HG03175 (cell line): ENCODE measurements at regions not wholly inside any gene's neighbourhood (a gene's known extent, or its start where the extent isn't known, plus 50 kb on each side); places are given as distances from the start of the nearest gene placed in this dataset.

Source experiments
- ATAC-seq: cut with Tn5 transposase; IDR thresholded peaks from one replicate; pipeline ENCODE4 v1.9.1; 2021; ENCODE audit warnings: mild to moderate bottlenecking, moderate library complexity; ENCODE audit not compliant: unreplicated experiment

- no peak for ATAC-seq
These were observed 375.5 kb downstream of the PCDH20 start for GRCh38 chr13:61040181-61040580.

- ATAC-seq, result no peak
These were observed 376.3 kb downstream of the PCDH20 start for GRCh38 chr13:61039302-61039701.

GRCh38 chr13:61036715-61037114, 378.9 kb downstream of the PCDH20 start:
- ATAC-seq, result no peak

- ATAC-seq, result no peak
These were observed 385.2 kb downstream of the PCDH20 start for GRCh38 chr13:61030445-61030844.

- no peak for ATAC-seq
These were observed 386.6 kb downstream of the PCDH20 start for GRCh38 chr13:61029064-61029463.

GRCh38 chr13:61024046-61024445, 391.6 kb downstream of the PCDH20 start:
- ATAC-seq, result no peak

- no peak for ATAC-seq
These were observed 393.8 kb downstream of the PCDH20 start for GRCh38 chr13:61021838-61022237.

GRCh38 chr13:61013796-61014195, 401.9 kb downstream of the PCDH20 start:
- ATAC-seq, result no peak

GRCh38 chr13:61010358-61010757, 405.3 kb downstream of the PCDH20 start:
- ATAC-seq, result no peak

- no peak for ATAC-seq
These were observed 413.0 kb downstream of the PCDH20 start for GRCh38 chr13:61002686-61003085.

- ATAC-seq, result no peak
These were observed 425.5 kb downstream of the PCDH20 start for GRCh38 chr13:60990032-60990733.

GRCh38 chr13:60986301-60986700, 429.3 kb downstream of the PCDH20 start:
- no peak for ATAC-seq

- ATAC-seq, result no peak
These were observed 434.2 kb downstream of the PCDH20 start for GRCh38 chr13:60981407-60981806.

- ATAC-seq, result no peak
These were observed 439.3 kb downstream of the PCDH20 start for GRCh38 chr13:60976367-60976766.

- ATAC-seq, result no peak
These were observed 441.4 kb downstream of the PCDH20 start for GRCh38 chr13:60974296-60974695.

- no peak for ATAC-seq
These were observed 442.1 kb downstream of the PCDH20 start for GRCh38 chr13:60973529-60973928.

- ATAC-seq, result no peak
These were observed 444.9 kb downstream of the PCDH20 start for GRCh38 chr13:60970736-60971135.

- no peak for ATAC-seq
These were observed 446.0 kb downstream of the PCDH20 start for GRCh38 chr13:60969656-60970055.

- ATAC-seq, result no peak
These were observed 456.2 kb downstream of the PCDH20 start for GRCh38 chr13:60959427-60959826.

- no peak for ATAC-seq
These were observed 457.8 kb downstream of the PCDH20 start for GRCh38 chr13:60957816-60958215.

GRCh38 chr13:60945396-60945795, 470.3 kb downstream of the PCDH20 start:
- ATAC-seq, result no peak

GRCh38 chr13:60944863-60945262, 470.8 kb downstream of the PCDH20 start:
- no peak for ATAC-seq

GRCh38 chr13:60944016-60944415, 471.6 kb downstream of the PCDH20 start:
- no peak for ATAC-seq
